GM18868 (cell line): ENCODE measurements at regions not wholly inside any gene's neighbourhood (a gene's known extent, or its start where the extent isn't known, plus 50 kb on each side); places are given as distances from the start of the nearest gene placed in this dataset.

Source experiments
- ATAC-seq: cut with Tn5 transposase; IDR thresholded peaks from one replicate; pipeline ENCODE4 v1.9.1; 2021; ENCODE audit warnings: mild to moderate bottlenecking, moderate library complexity; ENCODE audit not compliant: unreplicated experiment

- peak; percentile 97 for ATAC-seq
Measured at GRCh38 chr13:105048677-105049076, 1486.8 kb downstream of the EFNB2 start.

- no peak for ATAC-seq
Measured at GRCh38 chr13:105047676-105048295, 1487.7 kb downstream of the EFNB2 start.

- no peak for ATAC-seq
Measured at GRCh38 chr13:105037110-105037509, 1498.4 kb downstream of the EFNB2 start.

- ATAC-seq = no peak
Measured at GRCh38 chr13:105035092-105035491, 1500.4 kb downstream of the EFNB2 start.

- ATAC-seq = no peak
Measured at GRCh38 chr13:105033999-105034398, 1501.5 kb downstream of the EFNB2 start.

- no peak for ATAC-seq
Measured at GRCh38 chr13:105031306-105031705, 1504.2 kb downstream of the EFNB2 start.

GRCh38 chr13:105030851-105031250 lies 1504.6 kb downstream of the EFNB2 start:
- no peak for ATAC-seq

- ATAC-seq = no peak
Measured at GRCh38 chr13:105019073-105019472, 1516.4 kb downstream of the EFNB2 start.

GRCh38 chr13:105016266-105016665 lies 1519.2 kb downstream of the EFNB2 start:
- ATAC-seq = no peak

GRCh38 chr13:105008604-105009003 lies 1526.9 kb downstream of the EFNB2 start:
- no peak for ATAC-seq

- no peak for ATAC-seq
Measured at GRCh38 chr13:105007166-105007808, 1528.2 kb downstream of the EFNB2 start.

GRCh38 chr13:104996022-104996421 lies 1539.4 kb downstream of the EFNB2 start:
- no peak for ATAC-seq

- ATAC-seq = no peak
Measured at GRCh38 chr13:104993708-104994107, 1541.8 kb downstream of the EFNB2 start.

GRCh38 chr13:104987621-104988020 lies 1547.8 kb downstream of the EFNB2 start:
- no peak for ATAC-seq

GRCh38 chr13:104984296-104984818 lies 1551.1 kb downstream of the EFNB2 start:
- peak; percentile 80 for ATAC-seq

GRCh38 chr13:104983601-104984000 lies 1551.9 kb downstream of the EFNB2 start:
- peak; percentile 10 for ATAC-seq

- peak; percentile 13 for ATAC-seq
Measured at GRCh38 chr13:104980586-104980985, 1554.9 kb downstream of the EFNB2 start.

GRCh38 chr13:104979281-104980030 lies 1556.0 kb downstream of the EFNB2 start:
- no peak for ATAC-seq

- ATAC-seq = no peak
Measured at GRCh38 chr13:104976986-104977385, 1558.5 kb downstream of the EFNB2 start.

GRCh38 chr13:104975272-104975671 lies 1560.2 kb downstream of the EFNB2 start:
- peak; percentile 88 for ATAC-seq

GRCh38 chr13:104968876-104969275 lies 1566.6 kb downstream of the EFNB2 start:
- no peak for ATAC-seq
